ENCODE measurements at regions not wholly inside any gene's neighbourhood (a gene's known extent, or its start where the extent isn't known, plus 50 kb on each side); places are given as distances from the start of the nearest gene placed in this dataset.

DNA sequence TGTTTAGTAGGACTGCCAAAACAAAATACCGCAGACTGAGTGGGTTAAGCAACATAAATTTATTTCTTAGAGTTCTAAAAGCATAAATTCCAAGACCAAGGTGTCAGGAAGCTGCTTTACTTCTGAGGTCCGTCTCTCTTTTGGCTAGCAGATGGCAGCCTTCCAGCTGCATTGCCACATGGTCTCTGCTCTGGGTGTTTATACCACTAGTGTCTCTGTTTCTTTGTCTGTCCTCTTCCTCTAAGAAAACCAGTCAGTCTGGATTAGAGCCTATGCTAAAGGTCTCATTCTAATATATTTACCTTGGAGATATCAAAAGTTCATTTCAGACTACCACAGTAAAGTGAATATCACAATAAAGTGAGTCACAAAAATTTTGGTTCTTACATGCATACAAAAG lies 519.8 kb downstream of the COL11A1 start:
- TF ChIP-seq SP1 (IDR thresholded peaks at IDR 0.05) (no peak), ZNF384 (IDR thresholded peaks at IDR 0.05) (no peak), ELF4 (IDR thresholded peaks at IDR 0.05) (no peak), CTBP1 (IDR thresholded peaks at IDR 0.05; ENCODE audit: borderline replicate concordance) (no peak), FOXM1 (IDR thresholded peaks at IDR 0.05; ENCODE audit: borderline replicate concordance) (no peak), NFRKB (IDR thresholded peaks at IDR 0.05) (no peak), FOXA1 (IDR thresholded peaks at IDR 0.05) (no peak), TARDBP (IDR thresholded peaks at IDR 0.05) (no peak), SUZ12 (IDR thresholded peaks at IDR 0.05) (no peak), ARNT (IDR thresholded peaks at IDR 0.05) (no peak), BHLHE40 (IDR thresholded peaks at IDR 0.05; ENCODE audit: borderline replicate concordance) (no peak)
- TF ChIP-seq, protein P1, sequence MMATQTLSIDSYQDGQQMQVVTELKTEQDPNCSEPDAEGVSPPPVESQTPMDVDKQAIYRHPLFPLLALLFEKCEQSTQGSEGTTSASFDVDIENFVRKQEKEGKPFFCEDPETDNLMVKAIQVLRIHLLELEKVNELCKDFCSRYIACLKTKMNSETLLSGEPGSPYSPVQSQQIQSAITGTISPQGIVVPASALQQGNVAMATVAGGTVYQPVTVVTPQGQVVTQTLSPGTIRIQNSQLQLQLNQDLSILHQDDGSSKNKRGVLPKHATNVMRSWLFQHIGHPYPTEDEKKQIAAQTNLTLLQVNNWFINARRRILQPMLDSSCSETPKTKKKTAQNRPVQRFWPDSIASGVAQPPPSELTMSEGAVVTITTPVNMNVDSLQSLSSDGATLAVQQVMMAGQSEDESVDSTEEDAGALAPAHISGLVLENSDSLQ (IDR thresholded peaks at IDR 0.05) = no peak

Measured in HEK293T (cell line).